ENCODE measurements at regions not wholly inside any gene's neighbourhood (a gene's known extent, or its start where the extent isn't known, plus 50 kb on each side); places are given as distances from the start of the nearest gene placed in this dataset.

DNA sequence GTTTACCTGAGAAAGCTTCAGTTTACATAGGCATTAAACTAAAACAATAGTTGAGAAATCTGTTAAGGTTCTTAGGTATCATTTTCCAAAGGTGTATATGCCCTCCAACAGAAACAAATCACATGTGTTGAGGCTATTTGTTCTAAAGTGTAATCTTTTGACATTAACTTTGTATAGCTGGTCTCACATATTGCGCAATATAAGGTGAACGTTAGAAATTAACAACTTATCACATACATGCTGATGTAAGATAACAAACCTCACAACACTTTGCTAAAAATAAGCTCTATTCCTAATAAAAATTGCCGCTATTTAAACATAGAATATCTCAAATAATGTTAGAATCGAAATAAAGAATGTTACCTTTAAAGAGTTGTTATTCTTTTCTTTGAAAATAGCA, 340.6 kb downstream of the SRGAP2C start:
- no peak for TF ChIP-seq YY1 (IDR thresholded peaks at IDR 0.05)
- TF ChIP-seq CTCF (IDR thresholded peaks at IDR 0.05; ENCODE audit: low read depth, low read length, missing input control), result no peak
- no peak for TF ChIP-seq RAD21 (IDR thresholded peaks at IDR 0.05)
- TF ChIP-seq JUND (IDR thresholded peaks at IDR 0.05), result no peak
- TF ChIP-seq MAX (IDR thresholded peaks at IDR 0.05), result no peak
- TF ChIP-seq, protein P1, sequence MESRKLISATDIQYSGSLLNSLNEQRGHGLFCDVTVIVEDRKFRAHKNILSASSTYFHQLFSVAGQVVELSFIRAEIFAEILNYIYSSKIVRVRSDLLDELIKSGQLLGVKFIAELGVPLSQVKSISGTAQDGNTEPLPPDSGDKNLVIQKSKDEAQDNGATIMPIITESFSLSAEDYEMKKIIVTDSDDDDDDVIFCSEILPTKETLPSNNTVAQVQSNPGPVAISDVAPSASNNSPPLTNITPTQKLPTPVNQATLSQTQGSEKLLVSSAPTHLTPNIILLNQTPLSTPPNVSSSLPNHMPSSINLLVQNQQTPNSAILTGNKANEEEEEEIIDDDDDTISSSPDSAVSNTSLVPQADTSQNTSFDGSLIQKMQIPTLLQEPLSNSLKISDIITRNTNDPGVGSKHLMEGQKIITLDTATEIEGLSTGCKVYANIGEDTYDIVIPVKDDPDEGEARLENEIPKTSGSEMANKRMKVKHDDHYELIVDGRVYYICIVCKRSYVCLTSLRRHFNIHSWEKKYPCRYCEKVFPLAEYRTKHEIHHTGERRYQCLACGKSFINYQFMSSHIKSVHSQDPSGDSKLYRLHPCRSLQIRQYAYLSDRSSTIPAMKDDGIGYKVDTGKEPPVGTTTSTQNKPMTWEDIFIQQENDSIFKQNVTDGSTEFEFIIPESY (IDR thresholded peaks at IDR 0.05), result no peak
